ENCODE measurements at regions not wholly inside any gene's neighbourhood (a gene's known extent, or its start where the extent isn't known, plus 50 kb on each side); places are given as distances from the start of the nearest gene placed in this dataset.
"Not testable (repeated sequence)": the region's sequence is repeated elsewhere in the genome, so short reads cannot be mapped to it uniquely, and the experiment has no call there.

DNA sequence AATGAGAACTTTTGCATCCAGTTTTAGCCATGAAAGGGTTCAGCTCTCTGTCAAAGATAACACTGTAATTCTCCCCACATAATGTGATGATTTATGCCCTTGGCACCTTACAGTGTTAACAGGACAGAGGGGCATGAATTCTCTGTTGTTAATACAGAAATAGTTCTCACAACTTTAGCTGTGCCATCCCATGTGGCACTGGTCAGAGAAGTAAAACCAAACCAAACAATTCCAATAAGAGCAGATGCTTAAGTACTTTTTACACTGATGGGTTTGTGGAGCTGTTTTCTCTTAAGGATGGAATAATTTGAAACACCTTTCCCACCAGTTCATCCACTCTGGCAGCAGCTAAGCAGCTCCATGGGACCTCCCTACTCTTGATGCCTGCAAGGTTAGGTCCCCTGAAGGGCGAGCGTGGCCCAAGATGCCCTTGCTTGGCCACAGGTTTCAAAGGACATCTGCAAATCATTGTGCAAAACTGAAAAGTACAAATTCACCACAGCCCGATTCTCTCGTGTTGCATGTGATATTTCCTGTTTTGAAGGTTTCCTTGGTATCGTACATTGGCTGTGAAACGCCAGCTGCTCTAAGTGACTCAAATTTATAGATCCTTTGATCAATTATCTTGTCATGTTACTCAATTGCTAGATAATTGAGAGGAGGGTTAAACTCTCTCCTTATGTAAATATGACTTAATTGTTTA lies 82.5 kb upstream of the CREB5 start:
- peak; percentile 8 for DNase-seq

DNA sequence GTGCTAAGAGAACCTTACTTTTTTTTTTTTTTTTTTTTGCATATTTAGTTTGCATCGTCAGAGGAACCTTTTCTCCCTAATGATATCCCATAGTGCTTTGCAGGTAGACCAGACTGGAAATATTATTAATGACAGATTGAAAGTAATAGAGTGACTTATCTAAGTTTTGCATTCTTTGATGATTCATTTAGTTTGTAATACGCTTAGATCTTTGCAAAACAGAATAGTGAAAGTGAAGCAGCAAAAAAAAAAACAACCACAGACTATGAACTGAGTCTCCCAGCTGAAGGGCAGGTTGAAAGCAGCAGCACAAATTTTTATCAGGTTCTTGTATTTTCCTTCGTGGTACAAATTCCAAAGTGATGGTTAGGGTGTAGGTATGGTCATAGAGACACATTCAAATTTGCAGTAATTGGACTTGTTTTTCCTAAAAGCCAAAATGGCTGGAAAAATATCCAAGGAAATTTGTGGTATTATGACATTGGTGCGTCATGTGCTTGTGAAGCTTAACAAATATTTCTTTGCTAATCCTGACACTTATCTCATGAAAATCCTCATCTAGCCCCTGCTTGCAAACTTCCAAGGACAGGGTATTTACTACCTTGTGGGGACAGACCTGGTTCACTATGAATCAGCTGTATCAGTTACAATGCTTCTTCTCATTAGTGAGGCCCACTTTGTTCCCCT lies 81.8 kb upstream of the CREB5 start:
- DNase-seq = no peak

DNA sequence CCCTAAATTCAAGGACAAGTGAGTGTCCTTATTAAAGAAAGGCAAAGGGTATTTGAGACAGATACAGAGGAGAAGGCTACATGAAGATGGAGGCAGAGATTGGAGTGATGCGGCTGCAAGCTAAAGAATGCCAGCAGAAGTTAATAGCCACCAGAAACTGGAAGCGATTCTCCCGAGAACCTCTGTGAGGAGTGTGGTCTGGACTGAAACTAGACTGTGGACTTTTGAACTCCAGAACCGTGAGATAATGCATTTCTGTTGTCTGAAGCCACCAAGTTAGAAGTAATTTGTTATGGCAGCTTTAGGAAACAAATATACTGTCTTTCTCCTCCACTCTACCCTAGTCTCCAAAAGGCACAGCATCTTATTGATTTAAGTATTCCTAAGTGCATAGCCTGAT lies 80.3 kb upstream of the CREB5 start:
- DNase-seq = no peak

DNA sequence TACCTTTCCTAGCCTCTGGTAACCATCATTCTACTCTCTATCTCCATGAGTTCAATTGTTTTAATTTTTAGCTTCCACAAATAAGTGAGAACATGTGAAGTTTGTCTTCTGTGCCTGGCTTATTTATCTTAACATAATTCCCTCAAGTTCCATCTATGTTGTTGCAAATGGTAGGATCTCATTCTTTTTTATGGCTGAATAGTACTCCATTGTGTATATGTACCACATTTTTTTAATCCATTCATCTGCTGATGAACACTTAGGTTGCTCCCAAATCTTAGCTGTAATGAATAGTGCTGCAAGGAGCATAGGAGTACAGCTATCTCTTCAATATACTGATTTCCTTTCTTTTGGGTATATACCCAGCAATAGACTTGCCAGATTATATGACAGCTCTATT lies 78.8 kb upstream of the CREB5 start:
- DNase-seq = not testable (repeated sequence)

DNA sequence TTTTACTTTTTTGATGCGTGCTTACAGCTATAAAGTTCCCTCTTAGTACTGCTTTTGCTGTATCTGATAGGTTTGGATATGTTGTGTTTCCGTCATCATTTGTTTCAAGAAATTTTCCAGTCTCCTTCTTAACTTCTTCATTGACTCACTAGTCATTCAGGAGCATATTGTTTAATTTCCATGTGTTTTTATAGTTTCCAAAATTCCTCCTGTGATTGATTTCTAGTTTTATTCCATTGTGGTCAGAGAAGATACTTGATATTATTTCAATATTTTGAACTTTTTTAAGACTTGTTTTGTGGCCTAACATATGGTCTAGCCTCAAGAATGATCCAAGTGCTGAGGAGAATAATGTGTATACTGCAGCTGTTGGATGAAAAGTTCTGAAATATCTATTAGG lies 75.5 kb upstream of the CREB5 start:
- no peak for DNase-seq

DNA sequence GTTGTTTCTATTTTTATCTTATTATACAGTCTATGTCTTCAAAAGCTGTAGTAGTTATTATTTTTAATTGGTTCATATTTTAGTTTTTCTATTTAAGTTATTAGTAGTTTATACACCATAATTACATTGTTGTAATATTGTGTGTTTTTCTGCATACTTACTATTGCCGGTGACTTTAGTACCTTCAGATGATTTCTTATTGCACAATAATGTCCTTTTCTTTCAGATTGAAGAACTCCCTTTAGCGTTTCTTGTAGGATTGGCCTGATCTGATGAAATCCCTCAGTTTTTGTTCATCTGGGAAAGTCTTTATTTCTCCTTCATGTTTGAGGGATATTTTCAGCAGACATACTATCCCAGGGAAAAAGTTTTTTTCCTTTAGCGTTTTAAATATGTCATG lies 74.3 kb upstream of the CREB5 start:
- no peak for DNase-seq

DNA sequence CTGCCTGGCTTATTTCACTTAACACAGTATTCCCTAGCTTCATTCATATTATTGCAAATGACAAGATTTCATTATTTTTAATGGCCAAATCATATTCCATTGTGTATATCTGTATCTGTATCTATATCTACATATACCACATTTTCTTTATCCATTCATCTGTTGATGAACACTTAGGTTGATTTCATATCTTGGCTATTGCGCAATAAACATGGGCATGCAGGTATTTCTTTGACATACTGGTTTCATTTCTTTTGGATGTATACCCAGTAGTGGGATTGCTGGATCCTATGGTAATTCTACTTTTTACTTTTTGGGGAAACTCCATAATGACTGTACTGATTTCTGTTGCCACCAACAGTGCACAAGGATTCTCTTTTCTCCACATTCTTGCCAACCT lies 68.9 kb upstream of the CREB5 start:
- no peak for DNase-seq

DNA sequence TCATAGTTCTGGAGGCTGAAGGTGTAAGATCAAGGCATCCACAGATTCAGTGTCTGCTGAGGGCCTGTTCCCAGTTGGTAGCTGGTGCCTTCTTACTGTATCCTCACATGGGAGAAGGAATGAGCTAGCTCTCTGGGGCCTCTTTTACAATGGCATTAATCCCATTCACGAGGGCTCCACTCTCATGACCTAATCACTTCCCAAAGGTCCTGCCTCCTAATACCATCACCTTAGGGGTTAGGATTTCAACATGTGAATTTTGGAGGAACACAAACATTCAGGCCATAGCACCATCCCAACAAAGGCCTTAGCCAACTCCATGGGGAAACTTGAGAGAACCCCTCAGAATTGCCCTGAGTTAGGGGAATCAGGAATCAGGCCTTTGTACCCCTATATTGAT lies 66.1 kb upstream of the CREB5 start:
- DNase-seq = no peak

DNA sequence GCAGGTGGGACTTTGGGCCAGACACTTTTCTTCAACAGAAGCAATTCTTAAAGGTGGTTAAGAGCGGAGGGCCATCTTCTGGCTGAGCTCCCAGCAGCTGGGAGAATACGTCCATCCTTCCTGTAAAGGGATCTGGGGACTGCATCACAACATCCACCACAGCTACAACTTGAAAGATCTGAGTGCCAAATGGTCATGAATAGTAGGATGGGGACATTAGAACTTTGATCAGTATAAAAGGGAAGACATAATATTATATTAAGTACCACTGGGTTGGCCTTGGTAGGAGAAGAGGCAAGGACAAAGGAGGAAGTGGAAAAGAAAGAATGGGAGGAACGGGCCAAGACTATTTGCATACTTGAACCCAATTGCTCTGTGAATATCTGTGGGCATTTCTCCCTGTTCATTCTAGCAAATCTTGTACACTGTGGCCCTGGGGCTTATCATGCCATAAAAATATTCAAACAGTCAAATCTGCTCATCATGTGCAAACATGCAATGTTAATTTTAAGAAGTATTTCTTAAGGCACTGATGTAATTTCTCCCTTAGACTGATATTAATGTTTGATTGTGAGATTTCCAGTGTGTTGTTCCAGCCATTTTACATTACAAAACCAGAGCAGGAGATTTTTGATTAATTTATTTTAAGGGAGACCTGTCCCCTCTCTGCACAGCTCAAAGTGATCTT lies 65.5 kb upstream of the CREB5 start:
- peak; percentile 21 for DNase-seq

DNA sequence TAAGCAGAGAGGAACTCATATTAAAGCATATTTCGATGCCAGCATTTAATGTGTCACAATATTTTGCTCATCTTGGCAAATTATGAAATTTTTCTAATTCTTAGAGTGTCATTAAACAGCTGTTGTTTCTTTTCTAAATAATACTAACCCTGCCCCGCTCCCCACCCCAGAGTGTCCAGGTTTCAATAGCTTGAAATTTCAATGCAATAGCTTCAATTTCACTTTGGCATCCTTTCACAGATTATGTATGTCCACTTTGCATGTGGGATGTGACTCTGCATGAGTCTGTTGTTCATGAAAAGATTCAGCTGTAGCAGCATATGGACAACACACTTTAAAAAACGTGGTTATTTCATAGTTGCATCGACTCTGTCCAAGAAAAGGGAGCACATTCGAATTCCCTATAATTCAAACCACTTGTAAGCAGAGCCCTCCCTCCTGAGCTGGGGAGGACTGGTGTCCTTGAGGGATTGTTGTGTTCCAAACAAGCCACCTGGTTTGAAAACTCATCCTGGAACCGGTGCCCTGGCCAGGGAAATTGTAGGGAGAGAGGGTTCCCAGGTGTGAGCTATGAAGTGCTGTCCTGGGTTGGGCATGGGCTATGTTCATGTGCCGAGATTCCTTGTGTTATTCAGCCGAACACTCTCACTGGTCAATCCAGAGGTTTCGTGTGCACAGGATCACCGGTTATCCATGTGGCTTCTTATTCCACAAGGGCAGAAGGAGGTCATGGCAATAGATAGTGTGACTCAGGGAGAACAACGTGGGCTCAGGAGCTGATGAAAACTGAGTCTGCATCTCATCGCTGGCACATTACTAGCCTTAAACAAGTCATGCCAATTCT lies 64.6 kb upstream of the CREB5 start:
- DNase-seq = peak; percentile 73

DNA sequence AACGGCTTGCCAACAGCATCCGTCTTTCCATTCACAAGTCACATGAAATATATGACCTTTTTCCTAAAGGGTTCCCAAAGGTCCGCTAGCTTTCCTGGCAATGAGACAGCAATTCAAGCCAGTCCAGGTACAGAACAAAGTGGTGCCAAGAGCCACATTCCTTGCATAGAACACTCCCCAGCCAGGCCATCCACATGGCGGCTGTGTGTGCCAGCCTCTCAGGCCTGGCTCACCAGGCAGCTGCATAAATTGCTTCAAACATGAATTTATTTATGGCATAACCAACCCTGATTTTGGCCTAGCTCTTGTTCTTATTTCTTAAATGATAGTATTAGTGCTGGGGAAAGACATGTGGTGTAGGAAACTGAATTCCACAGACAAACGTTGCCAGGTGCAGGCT lies 63.7 kb upstream of the CREB5 start:
- DNase-seq = no peak

DNA sequence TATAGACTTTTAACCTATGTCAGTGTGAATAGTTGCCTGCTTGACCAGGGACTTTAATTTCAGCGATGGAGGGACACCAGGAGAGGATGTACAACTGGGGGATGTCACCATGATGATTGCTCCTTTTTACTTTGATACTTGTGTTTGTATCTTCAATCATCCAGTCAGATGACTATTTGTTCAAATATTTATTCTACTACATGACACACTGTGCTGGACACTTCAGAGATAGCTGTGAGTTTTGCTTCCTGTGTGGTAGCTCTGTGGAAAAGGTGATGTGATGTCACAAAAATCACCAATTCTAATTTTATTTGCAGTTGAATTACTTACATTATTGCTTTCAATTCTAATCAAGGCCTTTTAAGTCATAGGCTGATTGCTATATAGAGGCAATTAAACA lies 62.7 kb upstream of the CREB5 start:
- DNase-seq = peak; percentile 47

DNA sequence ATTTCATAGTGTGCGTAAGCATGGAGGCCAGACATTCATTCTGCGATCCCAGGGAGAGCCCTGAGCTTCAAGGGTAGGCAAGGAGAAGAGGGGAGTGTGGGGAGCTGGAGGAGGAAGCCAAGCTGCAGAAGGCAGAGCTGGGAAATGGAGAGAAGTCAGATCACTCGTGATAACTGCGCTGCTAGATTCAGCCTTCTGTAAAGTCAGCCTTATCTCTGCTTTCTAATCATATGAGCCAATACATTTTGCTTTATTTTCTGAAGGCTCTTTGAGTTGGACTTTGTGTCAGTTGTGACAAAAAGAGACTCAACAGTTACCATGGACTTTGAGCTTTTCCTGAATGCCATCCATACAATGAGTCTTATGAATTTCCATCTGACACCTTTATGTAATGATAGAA lies 61.7 kb upstream of the CREB5 start:
- DNase-seq = no peak

DNA sequence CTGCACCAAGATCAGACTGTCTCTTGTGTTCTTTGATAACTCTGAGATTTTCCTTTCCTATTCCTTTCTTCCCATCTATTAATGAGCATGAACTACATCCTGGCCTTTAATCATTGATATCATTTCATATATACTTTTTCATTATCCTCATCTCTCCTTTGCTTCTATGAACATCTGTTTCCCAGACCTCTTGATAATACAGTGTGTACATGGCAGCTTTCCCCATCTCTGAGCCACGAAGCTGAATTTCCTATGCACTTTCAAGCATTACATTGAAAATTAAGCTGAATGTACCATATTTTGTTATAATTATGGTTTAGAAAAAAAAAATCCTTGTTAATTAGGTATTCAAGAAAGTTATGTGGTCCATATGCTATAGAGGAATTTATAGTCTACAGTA lies 60.9 kb upstream of the CREB5 start:
- DNase-seq = no peak

DNA sequence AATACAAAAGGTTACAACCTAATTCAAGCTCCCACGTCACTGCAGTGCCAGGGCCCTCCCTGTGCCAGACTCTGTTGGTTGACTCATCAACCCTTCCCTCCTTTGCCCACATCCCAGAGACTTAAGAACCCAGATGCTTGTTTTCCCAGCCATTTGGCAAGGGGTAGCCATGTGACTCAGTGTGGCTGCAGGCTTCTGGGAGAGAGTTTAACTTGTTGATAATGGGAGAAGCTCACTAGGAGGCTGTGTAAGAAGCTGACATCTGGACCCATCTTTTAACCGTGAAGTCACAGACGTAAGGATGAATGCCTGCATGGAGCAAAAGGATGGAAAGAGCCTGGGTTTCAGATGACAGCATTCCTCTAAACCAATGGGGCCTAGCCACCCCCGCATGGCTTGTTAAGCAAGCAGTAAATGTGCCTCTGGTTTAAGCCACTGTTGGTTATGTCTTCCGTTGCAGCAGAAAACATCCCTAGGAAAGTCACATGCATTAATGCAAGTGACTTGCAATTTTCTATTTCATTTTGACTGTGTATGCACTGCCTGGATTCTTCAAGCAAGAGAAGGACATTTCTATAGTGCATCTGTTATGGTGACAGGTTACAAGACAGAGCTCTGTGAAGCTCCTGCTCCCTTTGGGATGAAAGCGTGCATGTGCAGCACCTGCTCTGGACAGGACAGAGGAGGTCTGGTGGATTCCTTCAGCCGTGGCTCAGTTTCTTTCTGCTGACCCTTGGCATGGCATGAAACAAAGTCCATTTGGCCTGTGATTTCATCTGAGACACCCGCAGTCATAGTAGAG lies 57.5 kb upstream of the CREB5 start:
- peak; percentile 94 for DNase-seq

DNA sequence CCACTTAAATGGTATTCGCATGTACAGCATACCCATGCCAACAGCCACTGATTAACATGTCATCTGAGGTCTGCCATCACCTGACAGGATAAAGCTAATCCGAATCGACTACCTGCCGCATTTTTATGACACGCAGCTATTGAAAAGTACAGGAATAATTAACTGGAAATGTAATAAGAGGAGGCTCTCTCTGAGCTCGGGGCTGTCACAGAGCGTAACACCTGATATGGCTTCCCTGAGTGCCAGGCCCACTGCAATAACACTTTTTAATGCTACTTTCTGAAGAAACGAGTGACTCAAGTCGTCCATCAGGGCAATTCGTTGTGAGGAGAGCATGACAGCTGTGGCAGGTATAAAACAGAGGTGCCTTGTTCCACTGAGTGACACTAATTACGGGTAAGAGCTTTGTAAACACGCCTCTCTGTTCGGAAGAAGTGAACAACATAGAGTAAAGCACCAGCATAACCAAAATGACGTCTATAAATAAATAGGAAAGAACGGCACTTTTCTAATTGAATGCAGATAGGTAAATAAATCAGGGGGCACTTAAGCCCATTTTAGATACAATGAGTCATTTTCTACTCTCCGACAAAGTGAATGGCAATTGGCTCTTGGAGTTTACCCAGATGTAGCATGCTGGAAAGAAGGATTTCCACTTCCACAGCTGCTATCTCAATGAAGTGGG lies 56.5 kb upstream of the CREB5 start:
- DNase-seq = no peak

DNA sequence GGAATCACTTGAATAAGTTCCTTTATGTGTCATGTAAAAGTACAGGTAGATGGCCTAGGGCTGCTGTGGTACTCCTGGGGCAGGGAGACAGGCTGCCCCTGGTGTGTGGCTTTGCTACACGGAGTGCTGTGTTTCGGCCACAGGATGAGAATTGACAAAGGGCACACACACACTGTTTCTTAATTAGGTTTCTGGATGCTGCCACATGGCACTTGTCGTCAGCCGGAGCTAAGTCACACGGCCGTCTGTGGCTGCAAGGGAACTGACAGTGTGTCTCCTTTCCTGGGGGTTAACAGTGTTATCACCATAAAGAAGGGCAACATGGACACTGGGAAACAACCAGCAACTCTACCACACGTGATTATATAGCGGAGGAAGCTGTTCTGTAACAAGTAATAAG lies 55.7 kb upstream of the CREB5 start:
- DNase-seq = no peak

DNA sequence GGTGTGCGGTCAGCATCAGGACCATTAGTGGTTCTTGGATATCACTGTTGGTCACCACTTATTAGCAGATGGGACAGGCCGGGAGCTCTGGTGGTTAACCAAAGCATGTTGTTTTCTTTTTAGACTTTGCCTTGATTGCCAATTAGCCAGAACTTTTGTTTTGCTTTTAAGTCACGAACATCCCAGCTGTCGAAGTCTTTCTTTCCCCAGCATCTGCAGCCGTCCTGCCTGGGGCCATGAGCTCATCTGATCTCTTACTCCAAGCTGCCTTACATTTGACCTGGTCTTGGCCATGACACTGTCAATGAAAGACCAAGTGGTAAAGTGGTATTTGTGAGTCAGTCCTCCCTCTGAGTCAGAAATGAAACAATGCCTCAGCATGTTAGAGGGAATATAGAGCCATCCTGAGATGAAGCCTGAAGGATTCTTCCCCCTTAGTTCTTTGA lies 53.9 kb upstream of the CREB5 start:
- peak; percentile 94 for DNase-seq

DNA sequence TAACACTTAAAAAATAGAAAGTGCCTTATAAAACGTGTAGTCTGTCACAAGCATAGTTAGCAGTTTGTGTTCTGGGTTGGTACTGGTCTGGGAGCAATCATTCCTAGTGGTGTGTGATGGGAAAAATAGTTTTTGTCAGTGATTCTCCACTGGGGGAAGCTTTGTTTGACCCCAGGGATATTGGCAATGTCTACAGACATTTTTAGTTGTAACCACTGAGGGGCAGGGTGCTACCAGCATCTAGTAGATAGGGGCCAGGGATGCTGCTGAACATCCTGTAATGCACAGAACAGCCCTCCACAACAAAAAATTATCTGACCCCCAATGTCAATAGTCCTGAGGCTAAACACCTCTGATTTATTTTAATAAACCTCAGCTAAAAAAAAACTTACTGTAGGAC lies 51.6 kb upstream of the CREB5 start:
- DNase-seq = no peak

DNA sequence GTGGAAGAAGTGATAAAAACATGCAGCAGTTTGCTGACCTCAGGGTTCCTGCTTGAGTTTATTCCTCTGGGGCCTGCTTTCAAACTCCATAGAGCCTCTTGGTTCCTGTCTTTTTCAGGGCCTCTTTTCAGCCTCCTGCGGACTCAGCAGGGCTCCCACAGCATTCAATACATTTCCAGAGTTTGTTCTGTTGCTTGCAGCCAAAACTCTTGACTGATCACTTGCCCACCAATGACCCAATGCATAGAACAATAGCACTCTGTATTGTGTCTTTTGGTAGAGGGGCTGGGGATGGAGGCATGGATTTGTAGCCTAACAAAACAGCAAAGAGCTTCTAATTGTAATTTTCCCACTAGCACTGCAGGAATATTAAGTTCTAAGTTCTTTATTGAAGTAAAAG lies 50.8 kb upstream of the CREB5 start:
- no peak for DNase-seq

DNA sequence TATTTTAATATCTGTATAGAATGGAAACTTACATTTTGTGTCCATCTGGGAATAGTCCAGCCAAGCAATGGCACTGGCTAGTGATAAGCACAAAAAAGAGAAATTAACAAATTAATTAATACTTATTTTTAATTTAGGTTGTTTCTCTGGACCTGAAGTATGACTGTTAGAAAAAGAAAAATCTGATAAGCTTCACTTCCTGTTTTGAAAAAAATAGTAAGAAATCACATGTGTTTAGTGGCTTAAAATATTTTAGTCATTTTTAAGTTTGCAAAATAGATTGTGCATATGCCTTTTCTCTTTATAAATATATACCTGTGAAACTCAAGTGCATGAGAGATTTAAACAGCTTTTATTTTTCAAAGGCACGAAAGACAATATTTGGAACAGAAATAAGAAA lies 50.1 kb upstream of the CREB5 start:
- DNase-seq = no peak

All from fibroblast of skin of back (primary cell).